B cell (primary cell): ENCODE measurements at regions not wholly inside any gene's neighbourhood (a gene's known extent, or its start where the extent isn't known, plus 50 kb on each side); places are given as distances from the start of the nearest gene placed in this dataset.

Experiments
- ATAC-seq: fragments of 200-7000 bp; cut with Tn5 transposase; one replicate; pipeline ENCODE4 v1.10.0; 2021; ENCODE audit warnings: low read depth, mild to moderate bottlenecking, moderate number of reproducible peaks, moderate library complexity
- CTCF ChIA-PET: fragments of 350-600 bp; sonication (Branson Sonifier 250); formaldehyde crosslinking; loops from one replicate; lab custom pipeline; 2021; ENCODE audit warnings: antibody characterized with exemption, inconsistent platforms; lab: Charles Lee
- POLR2A ChIA-PET: fragments of 350-600 bp; sonication (Branson Sonifier 250); formaldehyde crosslinking; loops from one replicate; lab custom pipeline; 2021; ENCODE audit warnings: antibody characterized with exemption; lab: Charles Lee
- DNase-seq: peaks from one replicate; pipeline ENCODE4 v3.0.0; 2013
- H2AFZ ChIP-seq: 2 replicates; pipeline ENCODE4 v1.6.1; 2012; ENCODE audit warnings: mild to moderate bottlenecking, low read depth, low read length; ENCODE audit not compliant: insufficient read depth, poor library complexity, severe bottlenecking
- H3K27ac ChIP-seq, 2 donors: 1 replicate in 1 of 2; 2 replicates in 1 of 2; pipeline ENCODE4 v1.5.1; 2012 to 2013; ENCODE audit warnings: low read length in 2 of 2, mild to moderate bottlenecking in 2 of 2, moderate library complexity in 1 of 2
- H3K27me3 ChIP-seq, 4 experiments: fragments of 200-600 bp in 1 of 4; sonication (generic) in 1 of 4; replicated peaks in 1 of 4; 1 replicate in 2 of 4; 2 replicates in 2 of 4; pipeline versions ENCODE4 v1.6.1 to v1.7.0; 2013 to 2016; ENCODE audit warnings: low read length in 3 of 4, mild to moderate bottlenecking in 2 of 4, mixed read lengths in 1 of 4, moderate library complexity in 1 of 4; ENCODE audit not compliant: insufficient read depth in 4 of 4, control insufficient read depth in 3 of 4; ENCODE audit errors: control extremely low read depth in 1 of 4
- H3K36me3 ChIP-seq, 2 experiments: replicated peaks in 1 of 2; 1 replicate in 1 of 2; 2 replicates in 1 of 2; pipeline versions ENCODE4 v1.6.1 to v1.7.1; 2013; ENCODE audit warnings: low read length in 1 of 2; ENCODE audit not compliant: insufficient read depth in 2 of 2, control insufficient read depth in 1 of 2; ENCODE audit errors: control extremely low read depth in 1 of 2, extremely low read depth in 1 of 2
- H3K4me1 ChIP-seq, 2 donors: fragments of 200-600 bp in 1 of 2; sonication (generic) in 1 of 2; 1 replicate in 1 of 2; 2 replicates in 1 of 2; pipeline versions ENCODE4 v1.5.1 to v1.6.1; 2013 to 2017; ENCODE audit warnings: low read length in 2 of 2; ENCODE audit not compliant: control insufficient read depth in 2 of 2, insufficient read depth in 2 of 2
- H3K4me2 ChIP-seq: replicated peaks from 2 replicates; pipeline ENCODE3; 2012; ENCODE audit warnings: mild to moderate bottlenecking, low read depth, low read length; ENCODE audit not compliant: poor library complexity, severe bottlenecking
- H3K4me3 ChIP-seq, 5 experiments: fragments of 200-600 bp in 1 of 5; sonication (generic) in 1 of 5; 1 replicate in 3 of 5; 2 replicates in 2 of 5; pipeline versions ENCODE4 v1.5.1 to v1.7.0; 2011 to 2016; ENCODE audit warnings: low read length in 4 of 5, mild to moderate bottlenecking in 4 of 5, low read depth in 2 of 5, control low read depth in 1 of 5, moderate library complexity in 1 of 5; ENCODE audit not compliant: insufficient read depth in 1 of 5; ENCODE audit errors: control extremely low read depth in 1 of 5, extremely low read depth in 1 of 5
- H3K79me2 ChIP-seq: fragments of 200-600 bp; sonication (generic); one replicate; pipeline ENCODE4 v1.6.0; 2016; ENCODE audit warnings: low read length; ENCODE audit not compliant: control insufficient read depth, insufficient read depth
- H3K9ac ChIP-seq: fragments of 200-600 bp; sonication (generic); 2 replicates; pipeline ENCODE4 v1.6.1; 2017; ENCODE audit warnings: mild to moderate bottlenecking, low read length, moderate library complexity
- H3K9me3 ChIP-seq, 3 donors: one replicate each; pipeline versions ENCODE4 v1.6.1 to v1.7.1; 2013; ENCODE audit warnings: low read length in 2 of 3; ENCODE audit not compliant: control insufficient read depth in 2 of 3, insufficient read depth in 1 of 3; ENCODE audit errors: control extremely low read depth in 1 of 3
- H4K20me1 ChIP-seq: 2 replicates; pipeline ENCODE4 v1.6.0; 2012; ENCODE audit warnings: mild to moderate bottlenecking, low read length; ENCODE audit not compliant: insufficient read depth, control insufficient read depth, poor library complexity, severe bottlenecking
- H3K27ac Mint-ChIP-seq: one replicate; pipeline ENCODE4 v1.8.0; 2021; ENCODE audit warnings: mixed read lengths
- H3K27me3 Mint-ChIP-seq: one replicate; pipeline ENCODE4 v1.8.0; 2021; ENCODE audit warnings: mixed read lengths
- H3K4me1 Mint-ChIP-seq: one replicate; pipeline ENCODE4 v1.8.0; 2021; ENCODE audit warnings: mixed read lengths
- H3K4me3 Mint-ChIP-seq: one replicate; pipeline ENCODE4 v1.8.0; 2021; ENCODE audit warnings: mixed read lengths
- H3K9me3 Mint-ChIP-seq: one replicate; pipeline ENCODE4 v1.8.0; 2022; ENCODE audit warnings: mixed read lengths; ENCODE audit not compliant: insufficient read depth
- CTCF ChIP-seq: fragments of 200-600 bp; IDR thresholded peaks from one replicate; pipeline ENCODE4 v1.8.0; 2022; ENCODE audit warnings: antibody characterized with exemption, mild to moderate bottlenecking
- EZH2 ChIP-seq: IDR thresholded peaks from 2 replicates; pipeline ENCODE4 v1.6.1; 2012; ENCODE audit warnings: borderline replicate concordance, low read depth, mild to moderate bottlenecking, moderate library complexity, low read length; ENCODE audit not compliant: insufficient read depth, poor library complexity, severe bottlenecking
- WGBS: methylation state at CpG from one replicate; pipeline ENCODE4 v1.1.5; 2013; ENCODE audit warnings: missing lambda C conversion rate; ENCODE audit not compliant: insufficient coverage; 5-methylcytosine and 5-hydroxymethylcytosine counted together
- intact Hi-C: fragments of 100-400 bp; cut with micrococcal nuclease; formaldehyde crosslinking; loops from one replicate; pipeline ENCODE4 v1.10.0; 2022

DNA sequence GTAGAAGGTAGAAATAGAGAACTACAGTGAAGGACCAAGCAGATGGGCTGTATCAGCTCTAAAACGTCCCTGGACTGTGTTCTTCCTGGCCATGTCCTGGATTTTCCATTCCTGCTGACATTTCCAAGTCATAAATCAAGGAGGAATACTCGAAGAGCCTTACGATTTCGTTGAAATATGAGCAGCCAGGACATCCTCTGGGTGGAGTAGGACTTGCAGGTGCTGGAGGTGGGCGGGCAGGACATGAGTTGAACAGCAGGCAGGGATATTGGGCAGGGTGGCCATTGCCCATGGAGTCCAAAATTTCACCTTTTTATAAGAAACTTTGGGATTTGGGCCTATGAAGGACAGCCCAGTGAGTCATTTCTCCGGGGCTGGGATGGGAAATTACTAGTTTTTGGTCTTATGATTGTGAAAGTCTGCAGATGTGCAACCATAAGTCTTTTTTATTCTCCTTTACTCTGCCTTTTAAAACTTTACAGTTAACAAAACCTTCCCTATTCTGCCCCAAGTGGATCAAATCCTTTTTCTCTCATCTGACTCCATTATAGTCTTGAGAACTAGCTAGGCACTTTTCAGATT lies 88.8 kb downstream of the TMX1 start:
- no peak overlapping the region for H3K4me2 ChIP-seq
- H2AFZ ChIP-seq, result no peak overlapping the region
- H4K20me1 ChIP-seq, result no peaks in the 10 kb centered on the region
- Mint-ChIP-seq H3K27me3 (peaks cover 45% of the 10 kb centered on the region), H3K4me3 (no peak overlapping the region), H3K27ac (no peak overlapping the region), H3K9me3 (no peaks in the 10 kb centered on the region), H3K4me1 (no peaks in the 10 kb centered on the region)
- no peaks in the 10 kb centered on the region for H3K79me2 ChIP-seq
- no peak for DNase-seq
- peaks cover 0 to 7% (median 4%) of the 10 kb centered on the region in 4 experiments for H3K27me3 ChIP-seq
- 82% methylated on average over 5 of the region's 6 CpGs for WGBS
- H3K9me3 ChIP-seq, result no peaks in the 10 kb centered on the region
- H3K4me1 ChIP-seq, result no peaks in the 10 kb centered on the region
- no peak for ATAC-seq
- no peak overlapping the region for H3K27ac ChIP-seq
- no peak for TF ChIP-seq EZH2
- TF ChIP-seq CTCF, result no peak
- ChIA-PET POLR2A (no interaction called here), CTCF (no interaction called here)
- intact Hi-C loops, result no loop called here
- H3K36me3 ChIP-seq, result no peaks in the 10 kb centered on the region
- H3K9ac ChIP-seq, result no peak overlapping the region
- no peak overlapping the region for H3K4me3 ChIP-seq

DNA sequence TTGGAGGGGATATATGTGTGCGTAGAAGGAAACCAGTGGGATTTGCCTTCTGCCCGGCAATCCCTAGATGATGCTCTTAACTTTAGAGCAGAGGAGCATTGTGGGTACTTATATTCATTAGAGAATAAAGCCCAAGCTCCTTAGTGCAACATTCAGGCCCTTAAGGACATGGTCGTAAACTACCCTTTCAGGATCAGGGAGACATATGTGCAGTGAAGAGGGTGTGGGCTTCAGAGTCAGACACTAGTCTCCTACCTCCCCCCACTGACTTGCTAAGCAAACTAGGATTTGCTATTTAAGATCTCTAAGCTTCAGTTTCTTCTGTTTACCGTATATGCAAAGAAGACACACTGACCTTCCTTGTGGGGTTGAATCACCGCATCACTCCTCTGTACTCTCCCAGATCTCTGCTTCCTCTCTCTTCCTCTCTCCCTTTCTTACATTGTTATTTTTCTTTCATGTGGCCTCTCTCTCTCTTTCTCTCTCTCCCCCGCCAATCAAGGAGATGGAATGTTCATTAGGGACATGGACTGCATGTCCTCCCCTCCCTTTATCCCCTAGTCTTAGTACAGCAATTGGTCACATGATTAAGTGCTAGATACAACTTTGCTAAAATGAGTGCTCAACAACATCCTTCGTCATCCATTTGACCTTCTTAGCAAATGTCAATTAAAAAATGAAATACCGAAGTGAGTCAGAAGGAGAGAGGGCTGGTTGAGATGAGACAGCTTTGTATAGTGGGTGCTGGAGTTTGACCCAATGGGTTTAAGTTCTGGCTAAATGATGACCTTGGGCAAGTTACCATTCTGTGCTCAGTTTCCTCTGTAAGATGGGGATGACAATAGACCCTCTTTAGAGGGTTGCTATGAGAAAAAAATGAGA lies 91.7 kb downstream of the TMX1 start:
- Histone ChIP-seq H3K4me2 (no peak overlapping the region), H3K9ac (no peak overlapping the region), H3K4me1 (no peaks in the 10 kb centered on the region), H3K27ac (no peak overlapping the region), H3K9me3 (no peaks in the 10 kb centered on the region), H2AFZ (no peak overlapping the region), H3K27me3 (peaks cover 0 to 7% (median 4%) of the 10 kb centered on the region in 4 experiments), H3K79me2 (no peaks in the 10 kb centered on the region), H3K4me3 (no peak overlapping the region), H3K36me3 (no peaks in the 10 kb centered on the region), H4K20me1 (no peaks in the 10 kb centered on the region)
- no peaks in the 10 kb centered on the region for H3K9me3 Mint-ChIP-seq
- no peak for TF ChIP-seq EZH2
- no peak for TF ChIP-seq CTCF
- no peaks in the 10 kb centered on the region for H3K4me1 Mint-ChIP-seq
- DNase-seq, result no peak
- ChIA-PET POLR2A (no interaction called here), CTCF (no interaction called here)
- 84% methylated on average over 3 of the region's 8 CpGs for WGBS
- H3K27ac Mint-ChIP-seq, result no peak overlapping the region
- peaks cover 35% of the 10 kb centered on the region for H3K27me3 Mint-ChIP-seq
- no peak for ATAC-seq
- H3K4me3 Mint-ChIP-seq, result no peak overlapping the region
- intact Hi-C loops, result no loop called here
